ENCODE measurements at regions not wholly inside any gene's neighbourhood (a gene's known extent, or its start where the extent isn't known, plus 50 kb on each side); places are given as distances from the start of the nearest gene placed in this dataset.

- ATAC-seq (ENCODE audit: low read depth), result no peak
- Histone ChIP-seq H4K91ac (ENCODE audit: insufficient read depth, low read depth, low read length) (no peak overlapping the region), H3K9me1 (ENCODE audit: insufficient read depth, low read length) (no peaks in the 10 kb centered on the region), H2AK9ac (replicated peaks; ENCODE audit: low read depth, low read length, poor library complexity) (no peak overlapping the region), H4K20me1 (ENCODE audit: insufficient read depth, low read length) (no peaks in the 10 kb centered on the region), H3K4me2 (ENCODE audit: low read depth, low read length) (no peak overlapping the region), H2AK5ac (ENCODE audit: low read depth, low read length) (no peak overlapping the region), H3K9me3 (ENCODE audit: control insufficient read depth, insufficient read depth, low read length) (no peaks in the 10 kb centered on the region), H3K27me3 (ENCODE audit: control insufficient read depth, insufficient read depth, low read length) (no peaks in the 10 kb centered on the region), H3K27ac (ENCODE audit: insufficient read depth, low read length) (no peak overlapping the region), H3K4me1 (ENCODE audit: control insufficient read depth, insufficient read depth, low read length) (no peaks in the 10 kb centered on the region), H3K14ac (replicated peaks; ENCODE audit: low read depth, low read length) (no peak overlapping the region), H3K79me1 (ENCODE audit: low read depth in 1 of 2, low read length in 2 of 2) (no peaks in the 10 kb centered on the region), H3K4me3 (ENCODE audit: insufficient read depth, low read depth, low read length) (no peak overlapping the region), H2BK15ac (ENCODE audit: low read depth, low read length) (no peak overlapping the region), H3K4ac (ENCODE audit: low read depth, low read length) (no peak overlapping the region), H4K5ac (ENCODE audit: low read depth, low read length) (no peak overlapping the region), H3K18ac (ENCODE audit: low read depth, low read length) (no peak overlapping the region), H2AFZ (replicated peaks; ENCODE audit: low read length, poor library complexity) (no peak overlapping the region), H3K9ac (ENCODE audit: low read depth, low read length) (no peak overlapping the region), H2BK120ac (ENCODE audit: low read depth, low read length) (no peak overlapping the region), H3K23ac (ENCODE audit: low read depth, low read length) (no peak overlapping the region), H3K36me3 (ENCODE audit: control insufficient read depth, insufficient read depth, low read length) (no peaks in the 10 kb centered on the region), H3K56ac (ENCODE audit: extremely low read depth, insufficient read depth, low read length) (no peak overlapping the region), H2BK20ac (ENCODE audit: low read depth, low read length) (no peak overlapping the region), H2BK5ac (ENCODE audit: low read depth, low read length, poor library complexity, severe bottlenecking) (no peak overlapping the region), H4K8ac (ENCODE audit: low read depth in 2 of 2, low read length in 2 of 2) (no peak overlapping the region)
- in situ Hi-C loops (cut with MboI; ENCODE audit: low sequenced_read_pairs), result no loop called here
- intact Hi-C loops (cut with micrococcal nuclease), result no loop called here
- no peak for DNase-seq
- no CpG with 5 or more reads among the region's 3 CpGs for WGBS, 2 experiments (ENCODE audit: extremely low coverage in 2 of 2, insufficient read length in 1 of 2)
- TF ChIP-seq, protein P1, sequence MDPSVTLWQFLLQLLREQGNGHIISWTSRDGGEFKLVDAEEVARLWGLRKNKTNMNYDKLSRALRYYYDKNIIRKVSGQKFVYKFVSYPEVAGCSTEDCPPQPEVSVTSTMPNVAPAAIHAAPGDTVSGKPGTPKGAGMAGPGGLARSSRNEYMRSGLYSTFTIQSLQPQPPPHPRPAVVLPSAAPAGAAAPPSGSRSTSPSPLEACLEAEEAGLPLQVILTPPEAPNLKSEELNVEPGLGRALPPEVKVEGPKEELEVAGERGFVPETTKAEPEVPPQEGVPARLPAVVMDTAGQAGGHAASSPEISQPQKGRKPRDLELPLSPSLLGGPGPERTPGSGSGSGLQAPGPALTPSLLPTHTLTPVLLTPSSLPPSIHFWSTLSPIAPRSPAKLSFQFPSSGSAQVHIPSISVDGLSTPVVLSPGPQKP (IDR thresholded peaks at IDR 0.05; ENCODE audit: borderline replicate concordance, low read depth, low read length), result no peak
- TF ChIP-seq SMC3 (IDR thresholded peaks at IDR 0.05; ENCODE audit: low read depth, low read length) (no peak), USF2 (IDR thresholded peaks at IDR 0.05; ENCODE audit: low read depth, low read length) (no peak), BHLHE40 (IDR thresholded peaks at IDR 0.05; ENCODE audit: low read depth, low read length) (no peak), MAFK (IDR thresholded peaks at IDR 0.05; ENCODE audit: low read depth, low read length) (no peak), CTCF (conservative IDR thresholded peaks at IDR 0.05; ENCODE audit: low read depth, low read length) (no peak), CEBPB (IDR thresholded peaks at IDR 0.05; ENCODE audit: low read depth, low read length) (no peak), RFX5 (IDR thresholded peaks at IDR 0.05; ENCODE audit: low read depth, low read length) (no peak), POLR2A (IDR thresholded peaks at IDR 0.05; ENCODE audit: low read depth, low read length) (no peak), MXI1 (IDR thresholded peaks at IDR 0.05; ENCODE audit: borderline replicate concordance, low read depth, low read length) (no peak), NFE2L2 (IDR thresholded peaks at IDR 0.05; ENCODE audit: low read depth, low read length) (no peak), MAZ (IDR thresholded peaks at IDR 0.05; ENCODE audit: borderline replicate concordance, low read depth, low read length) (no peak), RAD21 (IDR thresholded peaks at IDR 0.05; ENCODE audit: low read length) (no peak), FOS (IDR thresholded peaks at IDR 0.05; ENCODE audit: low read depth, low read length) (no peak), CHD1 (IDR thresholded peaks at IDR 0.05; ENCODE audit: low read depth, low read length) (no peak), RCOR1 (IDR thresholded peaks at IDR 0.05; ENCODE audit: insufficient replicate concordance, low read length) (no peak)
- ChIA-PET CTCF (no interaction called here), POLR2A (ENCODE audit: unreplicated experiment) (no interaction called here)
- BruUV-seq (replicated peaks), result no TSS peak
- dilution Hi-C loops (cut with HindIII; ENCODE audit: low sequenced_read_pairs, unreplicated experiment), result no loop called here
Measured at GRCh38 chr9:18349530-18349929, 124.4 kb upstream of the ADAMTSL1 start.
